Naive thymus-derived CD4-positive, alpha-beta T cell (primary cell): ENCODE measurements at regions not wholly inside any gene's neighbourhood (a gene's known extent, or its start where the extent isn't known, plus 50 kb on each side); places are given as distances from the start of the nearest gene placed in this dataset.
"Not testable (repeated sequence)": the region's sequence is repeated elsewhere in the genome, so short reads cannot be mapped to it uniquely, and the experiment has no call there.

Experiments used
- ATAC-seq: fragments of 150-1000 bp; cut with Tn5 transposase; 2 replicates; pipeline ENCODE4 v1.10.0; 2021; ENCODE audit warnings: mild to moderate bottlenecking, moderate library complexity
- CTCF ChIA-PET: fragments of 350-600 bp; sonication (Branson Sonifier 250); formaldehyde crosslinking; loops from one replicate; lab custom pipeline; 2021; ENCODE audit warnings: antibody characterized with exemption; lab: Charles Lee
- POLR2A ChIA-PET: fragments of 350-600 bp; sonication (Branson Sonifier 250); formaldehyde crosslinking; loops from one replicate; lab custom pipeline; 2021; ENCODE audit warnings: antibody characterized with exemption, inconsistent platforms; lab: Charles Lee
- DNase-seq, 9 donors: peaks; one replicate each; pipeline versions ENCODE4 v3.0.0 to v3.0.0-alpha.2; 2020 to 2022; ENCODE audit warnings: mixed read lengths in 1 of 9
- H3K27ac ChIP-seq: one replicate; pipeline ENCODE4 v1.7.0; 2013; ENCODE audit warnings: mild to moderate bottlenecking, low read depth, low read length, moderate library complexity
- H3K27me3 ChIP-seq, 2 donors: one replicate each; pipeline ENCODE4 v1.7.0; 2013; ENCODE audit warnings: low read length in 2 of 2, mild to moderate bottlenecking in 2 of 2, moderate library complexity in 2 of 2; ENCODE audit not compliant: control insufficient read depth in 2 of 2, insufficient read depth in 2 of 2
- H3K36me3 ChIP-seq, 3 experiments: 1 replicate in 2 of 3; 2 replicates in 1 of 3; pipeline ENCODE4 v1.7.0; 2013; ENCODE audit warnings: low read length in 3 of 3, mild to moderate bottlenecking in 3 of 3, moderate library complexity in 1 of 3; ENCODE audit not compliant: insufficient read depth in 3 of 3, control insufficient read depth in 2 of 3
- H3K4me1 ChIP-seq, 2 donors: one replicate each; pipeline ENCODE4 v1.7.0; 2013; ENCODE audit warnings: low read length in 2 of 2, mild to moderate bottlenecking in 2 of 2, moderate library complexity in 1 of 2; ENCODE audit not compliant: control insufficient read depth in 2 of 2, insufficient read depth in 2 of 2
- H3K4me3 ChIP-seq: 2 replicates; pipeline ENCODE4 v1.7.0; 2013; ENCODE audit warnings: mild to moderate bottlenecking, low read length
- H3K9me3 ChIP-seq, 3 experiments: 1 replicate in 2 of 3; 2 replicates in 1 of 3; pipeline ENCODE4 v1.7.0; 2013; ENCODE audit warnings: low read length in 3 of 3; ENCODE audit not compliant: control insufficient read depth in 2 of 3
- H3K27ac Mint-ChIP-seq, 9 donors: one replicate each; pipeline ENCODE4 v1.8.0; 2020 to 2022; ENCODE audit warnings: mixed read lengths in 9 of 9, mild to moderate bottlenecking in 8 of 9, moderate library complexity in 5 of 9, inconsistent platforms in 2 of 9
- H3K27me3 Mint-ChIP-seq, 5 donors: one replicate each; pipeline ENCODE4 v1.8.0; 2021 to 2022; ENCODE audit warnings: mixed read lengths in 5 of 5, mild to moderate bottlenecking in 1 of 5
- H3K36me3 Mint-ChIP-seq, 5 donors: one replicate each; pipeline ENCODE4 v1.8.0; 2020 to 2022; ENCODE audit warnings: mixed read lengths in 5 of 5, mild to moderate bottlenecking in 3 of 5, inconsistent platforms in 1 of 5
- H3K4me1 Mint-ChIP-seq, 7 donors: one replicate each; pipeline ENCODE4 v1.8.0; 2020 to 2022; ENCODE audit warnings: mixed read lengths in 7 of 7, mild to moderate bottlenecking in 3 of 7, inconsistent platforms in 1 of 7
- H3K4me3 Mint-ChIP-seq, 10 donors: one replicate each; pipeline ENCODE4 v1.8.0; 2020 to 2022; ENCODE audit warnings: mild to moderate bottlenecking in 10 of 10, mixed read lengths in 10 of 10, moderate library complexity in 6 of 10, inconsistent platforms in 2 of 10
- H3K9me3 Mint-ChIP-seq, 11 donors: one replicate each; pipeline ENCODE4 v1.8.0; 2020 to 2022; ENCODE audit warnings: mixed read lengths in 11 of 11, mild to moderate bottlenecking in 4 of 11, inconsistent platforms in 1 of 11, moderate library complexity in 1 of 11
- intact Hi-C, 2 donors: fragments of 100-400 bp; cut with micrococcal nuclease; formaldehyde crosslinking; loops; one replicate each; pipeline ENCODE4 v1.15.1; 2023

DNA sequence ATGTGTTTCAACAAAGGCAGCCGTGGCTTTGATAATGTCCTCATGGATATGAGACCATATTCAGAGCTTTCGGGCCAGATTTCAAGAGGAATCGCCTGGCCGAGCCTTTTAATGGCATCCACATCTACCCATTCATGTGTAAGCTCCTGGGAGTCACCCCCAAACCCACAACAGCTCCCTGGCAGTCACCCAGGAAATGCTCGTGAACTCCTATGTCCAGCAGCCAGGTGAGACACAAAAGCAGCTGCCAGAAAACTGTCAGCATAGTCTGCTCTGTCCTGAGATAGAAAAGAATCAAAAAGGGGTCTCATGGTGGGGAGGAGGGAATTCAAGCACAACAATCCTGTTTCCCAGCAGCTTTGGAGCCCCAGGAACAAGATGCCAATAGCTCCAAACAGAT, 96.4 kb upstream of the DRD5 start:
- DNase-seq, H3K9me3 Mint-ChIP-seq, H3K36me3 ChIP-seq, H3K4me1 Mint-ChIP-seq, CTCF ChIA-PET, intact Hi-C loops, ATAC-seq, H3K27ac ChIP-seq, H3K36me3 Mint-ChIP-seq, H3K4me1 ChIP-seq, H3K27ac Mint-ChIP-seq, H3K4me3 ChIP-seq, H3K4me3 Mint-ChIP-seq, H3K9me3 ChIP-seq, H3K27me3 ChIP-seq, POLR2A ChIA-PET, H3K27me3 Mint-ChIP-seq: not testable (repeated sequence)

DNA sequence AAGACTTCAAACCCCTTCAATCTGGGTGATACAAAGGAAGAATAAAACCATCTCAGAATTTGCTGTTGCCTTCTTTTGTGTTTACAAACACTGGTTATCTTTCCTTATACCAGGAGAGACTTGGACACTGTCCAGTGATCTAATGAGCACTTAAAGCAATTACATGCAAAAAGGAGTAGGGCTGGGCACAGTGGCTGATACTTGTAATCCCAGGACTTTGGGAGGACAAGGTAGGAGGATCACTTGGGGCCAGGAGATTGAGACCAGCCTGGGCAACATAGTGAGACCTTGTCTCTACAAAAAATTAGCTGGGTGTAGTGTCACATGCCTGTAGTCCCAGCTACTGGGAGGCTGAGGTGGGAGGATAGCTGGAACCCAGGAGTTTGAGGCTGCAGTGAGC, 95.7 kb upstream of the DRD5 start:
- ChIA-PET POLR2A (no interaction called here), CTCF (no interaction called here)
- Mint-ChIP-seq H3K27ac (no peak overlapping the region), H3K4me3 (no peak overlapping the region), H3K4me1 (peaks cover under 1 to 3% (median 2%) of the 10 kb centered on the region in 7 donors), H3K9me3 (no peaks in the 10 kb centered on the region), H3K27me3 (peaks cover 0 to 9% (median 2%) of the 10 kb centered on the region in 5 donors), H3K36me3 (no peaks in the 10 kb centered on the region)
- no peak for DNase-seq
- no peak for ATAC-seq
- Histone ChIP-seq H3K4me1 (no peaks in the 10 kb centered on the region), H3K27me3 (no peaks in the 10 kb centered on the region), H3K27ac (no peak overlapping the region), H3K9me3 (no peaks in the 10 kb centered on the region), H3K4me3 (no peak overlapping the region), H3K36me3 (no peaks in the 10 kb centered on the region)
- intact Hi-C loops: no loop called here

DNA sequence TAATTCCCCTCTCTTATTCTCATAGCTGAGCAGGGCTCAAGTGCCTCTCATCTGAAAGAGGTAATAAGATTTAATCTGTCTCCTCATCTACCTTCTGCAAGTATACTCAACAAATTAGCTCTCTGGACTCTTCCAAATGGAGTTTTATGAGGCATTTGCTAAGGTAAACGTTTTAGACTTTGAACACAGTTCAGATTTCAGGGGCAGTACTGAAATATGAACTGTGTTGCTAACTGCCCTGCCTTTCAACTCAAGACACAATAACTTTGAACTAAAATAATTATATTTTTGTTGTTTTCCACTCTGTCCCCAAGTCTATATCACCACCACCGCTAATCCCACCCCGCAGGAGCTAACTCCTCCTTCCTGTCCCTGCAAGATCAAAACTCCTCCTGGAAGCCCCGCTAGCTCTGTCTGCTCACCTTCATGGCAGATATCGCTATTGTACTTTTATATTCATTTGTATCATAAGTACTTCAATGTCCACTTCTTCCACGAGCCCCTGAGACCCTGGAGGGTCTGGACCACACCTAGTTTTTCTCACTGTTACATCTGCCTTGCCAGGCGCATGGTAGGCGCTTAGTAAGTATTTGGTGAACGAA, 90.7 kb upstream of the DRD5 start:
- H3K27ac ChIP-seq: peak overlapping the region; percentile 77
- H3K27me3 Mint-ChIP-seq: peaks cover 0 to 13% (median 0%) of the 10 kb centered on the region in 5 donors
- H3K9me3 Mint-ChIP-seq, H3K36me3 ChIP-seq, H3K36me3 Mint-ChIP-seq, ATAC-seq, H3K27me3 ChIP-seq, DNase-seq, CTCF ChIA-PET, H3K9me3 ChIP-seq, H3K4me1 ChIP-seq: not testable (repeated sequence)
- H3K27ac Mint-ChIP-seq: peak overlapping the region; percentile 79 to 91 (median 83)
- H3K4me3 Mint-ChIP-seq: peak overlapping the region; percentile 65 to 92 (median 86)
- POLR2A ChIA-PET: interaction anchor here (1.2 to 3.0 kb wide), 2 partner anchors 427 to 766 kb away, joined by 3 to 11 read pairs; partner anchors contain the start of gene WDR1
- H3K4me1 Mint-ChIP-seq: peaks cover 9 to 26% (median 24%) of the 10 kb centered on the region in 7 donors
- intact Hi-C loops: loop anchor here (1.0 to 10.0 kb wide), 11 partner anchors 13 to 1533 kb away; partner anchors contain the start of genes ZNF518B (in 2 of the 2), ABLIM2 (in 1 of the 2) and WDR1 (in 1 of the 2)
- H3K4me3 ChIP-seq: peak overlapping the region; percentile 61

DNA sequence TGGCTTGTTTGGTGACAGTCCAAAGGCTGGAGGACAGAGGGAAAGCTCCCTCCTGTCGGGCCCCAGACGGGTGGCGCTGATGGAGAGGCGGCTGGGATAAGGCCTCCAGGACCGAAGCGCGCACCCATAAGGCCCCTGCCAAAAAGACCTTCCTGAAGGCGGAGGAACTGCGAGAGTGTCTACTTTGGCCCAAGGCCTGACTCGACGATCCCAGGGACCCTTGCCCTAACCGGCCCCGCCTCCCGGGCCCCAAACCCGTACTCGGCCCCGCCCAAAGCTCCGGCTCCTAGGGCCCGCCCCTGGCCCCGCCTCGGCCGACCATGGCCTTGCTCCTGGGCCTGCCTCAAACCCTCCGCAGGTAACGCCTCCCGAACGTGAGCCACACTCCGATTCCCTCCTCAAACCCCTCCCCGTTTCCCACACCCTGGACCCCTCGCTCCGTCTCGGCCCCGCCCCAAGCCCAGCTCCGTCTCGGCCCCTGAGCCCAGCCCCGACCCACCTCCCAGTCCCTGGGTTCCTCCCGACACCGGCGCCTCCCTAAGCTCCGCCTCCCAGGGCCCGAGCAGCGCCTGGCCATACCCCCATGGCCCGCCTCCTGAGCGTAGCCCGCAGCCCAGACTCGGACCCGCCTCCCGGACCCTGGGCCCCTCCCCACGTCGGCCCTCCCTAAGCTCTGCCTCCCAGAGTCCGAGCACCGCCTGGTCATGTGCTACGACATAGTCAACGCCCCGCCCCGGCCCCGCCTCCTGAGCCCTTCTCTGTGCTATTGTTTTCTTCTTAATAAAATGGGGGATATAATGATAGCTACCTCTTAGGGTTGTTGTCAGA, 90.0 kb upstream of the DRD5 start:
- Mint-ChIP-seq H3K27me3 (peaks cover 0 to 9% (median 0%) of the 10 kb centered on the region in 5 donors), H3K36me3 (no peaks in the 10 kb centered on the region), H3K4me3 (peak overlapping the region; percentile 65 to 92 (median 86)), H3K4me1 (peaks cover 9 to 26% (median 24%) of the 10 kb centered on the region in 7 donors), H3K27ac (peak overlapping the region; percentile 79 to 91 (median 83)), H3K9me3 (no peaks in the 10 kb centered on the region)
- Histone ChIP-seq H3K9me3 (no peaks in the 10 kb centered on the region), H3K27ac (peak overlapping the region; percentile 77), H3K27me3 (no peaks in the 10 kb centered on the region), H3K4me1 (no peaks in the 10 kb centered on the region), H3K4me3 (peak overlapping the region; percentile 61), H3K36me3 (no peaks in the 10 kb centered on the region)
- intact Hi-C loops: loop anchor here (1.0 to 10.0 kb wide), 11 partner anchors 12 to 1534 kb away; partner anchors contain the start of genes ZNF518B (in 2 of the 2), ABLIM2 (in 1 of the 2) and WDR1 (in 1 of the 2)
- CTCF ChIA-PET: interaction anchor here (1.0 kb wide), 1 partner anchor 14 kb away, joined by 4 read pairs; no protein-coding TSS in a partner anchor
- POLR2A ChIA-PET: interaction anchor here (1.2 to 3.0 kb wide), 2 partner anchors 426 to 765 kb away, joined by 3 to 11 read pairs; partner anchors contain the start of gene WDR1
- ATAC-seq: peak; percentile 100
- DNase-seq: peak; percentile 80 to 88 (median 86)

DNA sequence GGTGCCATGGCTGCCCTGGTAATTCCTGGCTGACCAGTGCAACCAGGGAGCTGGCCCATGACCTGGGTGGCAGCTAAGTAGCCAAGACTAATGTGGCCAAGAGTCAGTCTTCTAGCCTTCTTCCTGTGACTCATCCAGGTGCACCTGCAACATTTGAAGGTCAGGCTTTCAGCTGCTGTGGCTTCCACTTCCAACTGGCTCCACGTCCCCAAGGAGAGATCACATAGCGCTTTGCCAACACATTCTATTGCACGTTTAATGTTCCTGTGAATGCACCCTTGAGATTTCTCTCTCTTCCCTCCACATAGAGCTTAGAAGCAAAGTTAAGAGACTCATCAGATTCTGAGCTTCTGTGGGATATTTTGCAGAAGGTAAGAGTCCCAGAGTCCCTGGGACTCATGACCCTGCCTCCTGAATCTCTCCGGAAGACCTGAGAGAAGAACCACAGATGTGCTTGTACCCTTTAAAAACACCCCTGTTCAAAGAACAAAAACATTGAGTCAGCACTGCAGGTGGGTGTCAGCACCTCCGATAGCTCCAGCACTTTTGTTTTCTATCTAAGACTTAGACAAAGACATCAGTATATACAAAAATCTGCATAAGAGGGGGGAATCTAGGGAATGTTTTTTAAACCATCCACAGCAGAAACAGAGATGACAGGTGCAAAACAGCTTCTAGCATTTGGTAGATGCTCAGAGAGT, 88.5 kb upstream of the DRD5 start:
- H3K36me3 Mint-ChIP-seq, DNase-seq, H3K27me3 ChIP-seq, H3K4me3 ChIP-seq, ATAC-seq, H3K4me1 ChIP-seq, H3K9me3 ChIP-seq, H3K9me3 Mint-ChIP-seq, H3K27me3 Mint-ChIP-seq, H3K36me3 ChIP-seq: not testable (repeated sequence)
- ChIA-PET CTCF (interaction anchor here (1.1 kb wide), 1 partner anchor 768 kb away, joined by 3 read pairs; no protein-coding TSS in a partner anchor), POLR2A (interaction anchor here (3.0 kb wide), 1 partner anchor 425 kb away, joined by 11 read pairs; the partner anchor contains the start of gene WDR1)
- Mint-ChIP-seq H3K4me3 (peak overlapping the region in 9 of 10 donors; percentile 6 to 56 (median 24)), H3K27ac (peak overlapping the region in 8 of 9 donors; percentile 72 to 91 (median 83)), H3K4me1 (peaks cover 9 to 26% (median 24%) of the 10 kb centered on the region in 7 donors)
- intact Hi-C loops: loop anchor here (5.0 to 10.0 kb wide), 5 partner anchors 709 to 1536 kb away; partner anchors contain the start of genes ABLIM2 (in 1 of the 2) and ZNF518B (in 1 of the 2)
- peak overlapping the region; percentile 22 for H3K27ac ChIP-seq

DNA sequence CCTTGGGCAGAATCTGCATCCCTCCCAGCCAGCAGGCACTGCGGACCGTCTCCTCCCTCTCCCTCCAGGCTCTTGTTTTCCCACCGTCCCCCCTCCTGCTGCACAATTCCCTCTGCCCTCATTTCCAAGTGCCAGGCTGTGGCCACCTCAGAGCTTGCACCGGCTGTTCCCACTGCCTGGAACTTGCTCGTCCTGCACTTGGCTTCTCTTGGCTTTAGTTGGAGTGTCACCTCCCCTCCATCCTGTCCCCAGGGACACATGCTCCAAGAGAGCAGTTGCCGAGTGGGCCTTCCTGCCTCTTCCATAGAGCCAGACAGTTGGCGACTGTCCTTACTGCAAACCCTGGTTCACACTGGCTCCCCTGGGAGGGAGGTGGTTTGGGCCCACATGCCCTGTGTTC, 87.0 kb upstream of the DRD5 start:
- peaks cover 9 to 26% (median 22%) of the 10 kb centered on the region in 7 donors for H3K4me1 Mint-ChIP-seq
- H3K4me3 ChIP-seq, H3K36me3 ChIP-seq, H3K27me3 Mint-ChIP-seq, POLR2A ChIA-PET, H3K4me1 ChIP-seq, H3K4me3 Mint-ChIP-seq, H3K9me3 ChIP-seq, H3K36me3 Mint-ChIP-seq, H3K27me3 ChIP-seq, H3K27ac ChIP-seq, ATAC-seq, H3K9me3 Mint-ChIP-seq, CTCF ChIA-PET, DNase-seq: not testable (repeated sequence)
- intact Hi-C loops: loop anchor here (5.0 to 10.0 kb wide), 5 partner anchors 708 to 1537 kb away; partner anchors contain the start of genes ABLIM2 (in 1 of the 2) and ZNF518B (in 1 of the 2)
- H3K27ac Mint-ChIP-seq: peak overlapping the region in 1 of 9 donors; percentile 62
